Liver (tissue), 3 donors: ENCODE measurements at regions not wholly inside any gene's neighbourhood (a gene's known extent, or its start where the extent isn't known, plus 50 kb on each side); places are given as distances from the start of the nearest gene placed in this dataset.

Experiments
- HNF4A ChIP-seq, 2 donors: conservative IDR thresholded peaks; 2 replicates each; pipeline ENCODE4 v1.6.1; 2016; ENCODE audit warnings: antibody characterized with exemption in 2 of 2, mild to moderate bottlenecking in 2 of 2
- HNF4G ChIP-seq: IDR thresholded peaks from 2 replicates; pipeline ENCODE4 v1.6.1; 2016; ENCODE audit warnings: antibody characterized with exemption
- RXRA ChIP-seq, 2 donors: IDR thresholded peaks; 2 replicates each; pipeline ENCODE4 v1.6.1; 2017 to 2018; ENCODE audit warnings: antibody characterized with exemption in 2 of 2, mild to moderate bottlenecking in 1 of 2
- SP1 ChIP-seq: IDR thresholded peaks from 2 replicates; pipeline ENCODE4 v1.6.1; 2018; ENCODE audit warnings: antibody characterized with exemption, mild to moderate bottlenecking
- YY1 ChIP-seq: IDR thresholded peaks from 2 replicates; pipeline ENCODE4 v1.6.1; 2016; ENCODE audit warnings: antibody characterized with exemption, mild to moderate bottlenecking
- TF ChIP-seq, protein P1 (sequence below): fragments of 150-350 bp; IDR thresholded peaks from 2 replicates; pipeline ENCODE4 v1.5.1; 2017; ENCODE audit warnings: improper control_type of control experiment, low read depth, low read length; ENCODE audit not compliant: missing input control
- TF ChIP-seq, protein P2 (sequence below): IDR thresholded peaks from 2 replicates; pipeline ENCODE4 v1.6.1; 2016; ENCODE audit warnings: antibody characterized with exemption
- TF ChIP-seq, protein P3 (sequence below): IDR thresholded peaks from 2 replicates; pipeline ENCODE4 v1.6.1; 2016; ENCODE audit warnings: antibody characterized with exemption
- TF ChIP-seq, protein P4 (sequence below): IDR thresholded peaks from 2 replicates; pipeline ENCODE4 v1.6.1; 2016; ENCODE audit warnings: antibody characterized with exemption, mild to moderate bottlenecking
- donor health status: healthy.
- donor health status: healthy.

DNA sequence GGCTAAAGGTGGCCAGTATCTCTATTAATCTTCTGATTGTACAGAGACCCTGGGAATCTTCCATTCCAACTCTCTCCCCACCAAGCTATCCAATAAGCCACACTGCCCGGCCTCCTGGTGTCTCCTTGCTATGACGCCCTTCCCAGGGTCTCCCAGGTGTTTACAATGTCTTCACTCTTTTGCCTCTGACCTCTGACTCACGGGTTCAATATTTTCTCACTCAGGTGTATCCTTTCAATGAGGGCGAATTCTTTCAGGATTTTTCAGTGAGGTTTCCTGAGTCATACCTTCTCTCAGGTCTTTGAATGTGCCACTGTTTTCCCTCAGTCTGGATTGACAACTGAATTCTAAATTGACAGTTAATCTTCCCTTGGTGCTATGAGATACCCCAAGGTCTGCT, 53.7 kb upstream of the IRX4 start:
- TF ChIP-seq, protein P1, sequence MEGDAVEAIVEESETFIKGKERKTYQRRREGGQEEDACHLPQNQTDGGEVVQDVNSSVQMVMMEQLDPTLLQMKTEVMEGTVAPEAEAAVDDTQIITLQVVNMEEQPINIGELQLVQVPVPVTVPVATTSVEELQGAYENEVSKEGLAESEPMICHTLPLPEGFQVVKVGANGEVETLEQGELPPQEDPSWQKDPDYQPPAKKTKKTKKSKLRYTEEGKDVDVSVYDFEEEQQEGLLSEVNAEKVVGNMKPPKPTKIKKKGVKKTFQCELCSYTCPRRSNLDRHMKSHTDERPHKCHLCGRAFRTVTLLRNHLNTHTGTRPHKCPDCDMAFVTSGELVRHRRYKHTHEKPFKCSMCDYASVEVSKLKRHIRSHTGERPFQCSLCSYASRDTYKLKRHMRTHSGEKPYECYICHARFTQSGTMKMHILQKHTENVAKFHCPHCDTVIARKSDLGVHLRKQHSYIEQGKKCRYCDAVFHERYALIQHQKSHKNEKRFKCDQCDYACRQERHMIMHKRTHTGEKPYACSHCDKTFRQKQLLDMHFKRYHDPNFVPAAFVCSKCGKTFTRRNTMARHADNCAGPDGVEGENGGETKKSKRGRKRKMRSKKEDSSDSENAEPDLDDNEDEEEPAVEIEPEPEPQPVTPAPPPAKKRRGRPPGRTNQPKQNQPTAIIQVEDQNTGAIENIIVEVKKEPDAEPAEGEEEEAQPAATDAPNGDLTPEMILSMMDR: no peak
- TF ChIP-seq YY1 (no peak), SP1 (no peak), RXRA (IDR thresholded peaks at IDR 0.05) (no peak), HNF4G (no peak), HNF4A (conservative IDR thresholded peaks at IDR 0.05) (no peak)
- TF ChIP-seq, protein P2, sequence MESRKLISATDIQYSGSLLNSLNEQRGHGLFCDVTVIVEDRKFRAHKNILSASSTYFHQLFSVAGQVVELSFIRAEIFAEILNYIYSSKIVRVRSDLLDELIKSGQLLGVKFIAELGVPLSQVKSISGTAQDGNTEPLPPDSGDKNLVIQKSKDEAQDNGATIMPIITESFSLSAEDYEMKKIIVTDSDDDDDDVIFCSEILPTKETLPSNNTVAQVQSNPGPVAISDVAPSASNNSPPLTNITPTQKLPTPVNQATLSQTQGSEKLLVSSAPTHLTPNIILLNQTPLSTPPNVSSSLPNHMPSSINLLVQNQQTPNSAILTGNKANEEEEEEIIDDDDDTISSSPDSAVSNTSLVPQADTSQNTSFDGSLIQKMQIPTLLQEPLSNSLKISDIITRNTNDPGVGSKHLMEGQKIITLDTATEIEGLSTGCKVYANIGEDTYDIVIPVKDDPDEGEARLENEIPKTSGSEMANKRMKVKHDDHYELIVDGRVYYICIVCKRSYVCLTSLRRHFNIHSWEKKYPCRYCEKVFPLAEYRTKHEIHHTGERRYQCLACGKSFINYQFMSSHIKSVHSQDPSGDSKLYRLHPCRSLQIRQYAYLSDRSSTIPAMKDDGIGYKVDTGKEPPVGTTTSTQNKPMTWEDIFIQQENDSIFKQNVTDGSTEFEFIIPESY: no peak
- TF ChIP-seq, protein P3, sequence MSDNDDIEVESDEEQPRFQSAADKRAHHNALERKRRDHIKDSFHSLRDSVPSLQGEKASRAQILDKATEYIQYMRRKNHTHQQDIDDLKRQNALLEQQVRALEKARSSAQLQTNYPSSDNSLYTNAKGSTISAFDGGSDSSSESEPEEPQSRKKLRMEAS: no peak
- TF ChIP-seq, protein P4, sequence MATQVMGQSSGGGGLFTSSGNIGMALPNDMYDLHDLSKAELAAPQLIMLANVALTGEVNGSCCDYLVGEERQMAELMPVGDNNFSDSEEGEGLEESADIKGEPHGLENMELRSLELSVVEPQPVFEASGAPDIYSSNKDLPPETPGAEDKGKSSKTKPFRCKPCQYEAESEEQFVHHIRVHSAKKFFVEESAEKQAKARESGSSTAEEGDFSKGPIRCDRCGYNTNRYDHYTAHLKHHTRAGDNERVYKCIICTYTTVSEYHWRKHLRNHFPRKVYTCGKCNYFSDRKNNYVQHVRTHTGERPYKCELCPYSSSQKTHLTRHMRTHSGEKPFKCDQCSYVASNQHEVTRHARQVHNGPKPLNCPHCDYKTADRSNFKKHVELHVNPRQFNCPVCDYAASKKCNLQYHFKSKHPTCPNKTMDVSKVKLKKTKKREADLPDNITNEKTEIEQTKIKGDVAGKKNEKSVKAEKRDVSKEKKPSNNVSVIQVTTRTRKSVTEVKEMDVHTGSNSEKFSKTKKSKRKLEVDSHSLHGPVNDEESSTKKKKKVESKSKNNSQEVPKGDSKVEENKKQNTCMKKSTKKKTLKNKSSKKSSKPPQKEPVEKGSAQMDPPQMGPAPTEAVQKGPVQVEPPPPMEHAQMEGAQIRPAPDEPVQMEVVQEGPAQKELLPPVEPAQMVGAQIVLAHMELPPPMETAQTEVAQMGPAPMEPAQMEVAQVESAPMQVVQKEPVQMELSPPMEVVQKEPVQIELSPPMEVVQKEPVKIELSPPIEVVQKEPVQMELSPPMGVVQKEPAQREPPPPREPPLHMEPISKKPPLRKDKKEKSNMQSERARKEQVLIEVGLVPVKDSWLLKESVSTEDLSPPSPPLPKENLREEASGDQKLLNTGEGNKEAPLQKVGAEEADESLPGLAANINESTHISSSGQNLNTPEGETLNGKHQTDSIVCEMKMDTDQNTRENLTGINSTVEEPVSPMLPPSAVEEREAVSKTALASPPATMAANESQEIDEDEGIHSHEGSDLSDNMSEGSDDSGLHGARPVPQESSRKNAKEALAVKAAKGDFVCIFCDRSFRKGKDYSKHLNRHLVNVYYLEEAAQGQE: no peak
